ENCODE measurements at regions not wholly inside any gene's neighbourhood (a gene's known extent, or its start where the extent isn't known, plus 50 kb on each side); places are given as distances from the start of the nearest gene placed in this dataset.

- no peak for DNase-seq (ENCODE audit: extremely low spot score)
- no peak overlapping the region for H3K27ac ChIP-seq (replicated peaks in 1 of 4)
- no peak overlapping the region for H3K4me3 ChIP-seq
- no peaks in the 10 kb centered on the region for H3K9me3 ChIP-seq
- intact Hi-C loops (cut with DNase I): no loop called here
- H3K27me3 ChIP-seq: no peaks in the 10 kb centered on the region
- no peaks in the 10 kb centered on the region for H3K36me3 ChIP-seq
- TF ChIP-seq POLR2AphosphoS5 (IDR thresholded peaks at IDR 0.05) (no peak), POLR2A (IDR thresholded peaks at IDR 0.05; ENCODE audit: low read depth) (no peak), EP300 (IDR thresholded peaks at IDR 0.05) (no peak)
- peaks cover 0 to 3% (median 0%) of the 10 kb centered on the region in 4 donors for H3K4me1 ChIP-seq
Observed at GRCh38 chr9:107683566-107683965, 194.0 kb upstream of the KLF4 start.

DNA sequence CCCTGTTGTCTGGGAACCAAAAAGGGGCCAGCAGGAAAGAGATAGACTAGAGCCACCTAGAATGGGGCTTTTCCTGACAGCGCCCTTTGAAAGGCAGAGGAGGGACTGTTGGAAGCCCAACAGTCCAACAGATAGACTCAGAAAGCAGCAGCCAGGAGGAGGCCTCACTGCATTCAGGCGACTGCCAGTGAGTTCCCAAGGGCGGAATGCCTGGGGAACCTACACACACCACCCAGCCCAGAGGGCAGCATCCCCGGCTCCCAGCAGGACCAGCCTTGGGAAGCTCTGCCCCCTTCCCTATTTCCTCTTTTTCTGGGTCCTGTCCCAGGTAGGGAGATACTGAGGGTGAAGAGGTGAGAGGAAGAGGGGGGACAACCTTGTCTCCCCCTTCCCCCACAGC is 192.4 kb upstream of the KLF4 start:
- no peak for TF ChIP-seq POLR2A (IDR thresholded peaks at IDR 0.05; ENCODE audit: low read depth)
- TF ChIP-seq POLR2AphosphoS5 (IDR thresholded peaks at IDR 0.05): no peak
- TF ChIP-seq EP300 (IDR thresholded peaks at IDR 0.05): no peak
- TF ChIP-seq CTCF (IDR thresholded peaks at IDR 0.05): no peak
- Histone ChIP-seq H3K27ac (replicated peaks in 1 of 4) (no peak overlapping the region), H3K36me3 (no peaks in the 10 kb centered on the region), H3K9me3 (no peaks in the 10 kb centered on the region), H3K27me3 (no peaks in the 10 kb centered on the region), H3K4me3 (no peak overlapping the region), H3K4me1 (peaks cover 0 to 3% (median 0%) of the 10 kb centered on the region in 4 donors)
- intact Hi-C loops (cut with DNase I): no loop called here
- WGBS: 92% methylated on average over 4 of the region's 4 CpGs
- DNase-seq (ENCODE audit: extremely low spot score): no peak

DNA sequence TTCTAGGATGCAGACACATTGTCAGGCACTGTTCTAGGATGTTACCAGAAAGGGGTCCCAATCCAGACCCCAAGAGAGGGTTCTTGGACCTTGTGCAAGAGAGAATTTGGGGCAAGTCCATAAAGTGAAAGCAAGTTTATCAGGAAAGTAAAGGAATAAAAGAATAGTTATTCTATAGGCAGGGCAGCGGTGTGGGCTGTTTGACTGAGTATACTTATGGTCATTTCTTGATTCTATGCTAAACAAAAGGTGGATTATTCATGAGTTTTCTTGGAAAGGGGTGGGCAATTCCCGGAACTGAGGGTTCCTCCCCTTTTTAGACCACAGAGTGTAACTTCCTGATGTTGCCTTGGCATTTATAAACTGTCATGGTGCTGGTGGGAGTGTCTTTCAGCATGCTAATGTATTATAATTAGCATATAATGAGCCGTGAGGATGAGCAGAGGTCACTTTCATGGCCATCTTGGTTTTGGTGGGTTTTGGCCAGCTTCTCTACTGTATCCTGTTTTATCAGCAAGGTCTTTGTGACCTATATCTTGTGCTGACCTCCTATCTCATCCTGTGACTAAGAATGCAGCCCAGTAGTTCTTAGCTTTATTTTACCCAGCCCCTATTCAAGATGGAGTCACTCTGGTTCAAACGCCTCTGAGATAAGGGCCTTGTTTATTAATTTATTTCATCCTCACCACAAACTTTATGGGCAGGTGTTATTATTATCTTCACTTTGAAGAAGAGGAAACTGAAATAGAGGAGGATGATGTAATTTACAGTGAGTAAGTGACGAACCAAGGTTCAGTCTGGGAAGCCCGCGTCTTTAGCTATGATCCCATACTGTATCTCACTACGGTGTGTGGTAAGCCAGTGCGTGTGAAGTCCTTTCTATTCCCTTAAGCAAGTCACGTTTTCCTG is 186.0 kb upstream of the KLF4 start:
- TF ChIP-seq EP300 (IDR thresholded peaks at IDR 0.05): no peak
- no peak for TF ChIP-seq POLR2A (IDR thresholded peaks at IDR 0.05; ENCODE audit: low read depth)
- TF ChIP-seq CTCF (IDR thresholded peaks at IDR 0.05): no peak
- no peak for TF ChIP-seq POLR2AphosphoS5 (IDR thresholded peaks at IDR 0.05)
- H3K4me1 ChIP-seq: no peaks in the 10 kb centered on the region
- no peaks in the 10 kb centered on the region for H3K27me3 ChIP-seq
- 80% methylated on average over 10 of the region's 10 CpGs for WGBS
- intact Hi-C loops (cut with DNase I): no loop called here
- no peak for DNase-seq (ENCODE audit: extremely low spot score)
- no peaks in the 10 kb centered on the region for H3K9me3 ChIP-seq
- no peak overlapping the region for H3K4me3 ChIP-seq
- no peaks in the 10 kb centered on the region for H3K36me3 ChIP-seq
- no peak overlapping the region for H3K27ac ChIP-seq (replicated peaks in 1 of 4)

GRCh38 chr9:107674721-107675277 is 185.2 kb upstream of the KLF4 start:
- Histone ChIP-seq H3K9me3 (no peaks in the 10 kb centered on the region), H3K27me3 (no peaks in the 10 kb centered on the region), H3K27ac (replicated peaks in 1 of 4) (no peak overlapping the region), H3K4me3 (no peak overlapping the region), H3K4me1 (no peaks in the 10 kb centered on the region), H3K36me3 (no peaks in the 10 kb centered on the region)
- no peak for DNase-seq (ENCODE audit: extremely low spot score)
- 57% methylated on average over 5 of the region's 5 CpGs for WGBS
- TF ChIP-seq POLR2A (IDR thresholded peaks at IDR 0.05; ENCODE audit: low read depth) (no peak), CTCF (IDR thresholded peaks at IDR 0.05) (no peak), POLR2AphosphoS5 (IDR thresholded peaks at IDR 0.05) (peak; percentile 27 to 41), EP300 (IDR thresholded peaks at IDR 0.05) (no peak)
- intact Hi-C loops (cut with DNase I): no loop called here

DNA sequence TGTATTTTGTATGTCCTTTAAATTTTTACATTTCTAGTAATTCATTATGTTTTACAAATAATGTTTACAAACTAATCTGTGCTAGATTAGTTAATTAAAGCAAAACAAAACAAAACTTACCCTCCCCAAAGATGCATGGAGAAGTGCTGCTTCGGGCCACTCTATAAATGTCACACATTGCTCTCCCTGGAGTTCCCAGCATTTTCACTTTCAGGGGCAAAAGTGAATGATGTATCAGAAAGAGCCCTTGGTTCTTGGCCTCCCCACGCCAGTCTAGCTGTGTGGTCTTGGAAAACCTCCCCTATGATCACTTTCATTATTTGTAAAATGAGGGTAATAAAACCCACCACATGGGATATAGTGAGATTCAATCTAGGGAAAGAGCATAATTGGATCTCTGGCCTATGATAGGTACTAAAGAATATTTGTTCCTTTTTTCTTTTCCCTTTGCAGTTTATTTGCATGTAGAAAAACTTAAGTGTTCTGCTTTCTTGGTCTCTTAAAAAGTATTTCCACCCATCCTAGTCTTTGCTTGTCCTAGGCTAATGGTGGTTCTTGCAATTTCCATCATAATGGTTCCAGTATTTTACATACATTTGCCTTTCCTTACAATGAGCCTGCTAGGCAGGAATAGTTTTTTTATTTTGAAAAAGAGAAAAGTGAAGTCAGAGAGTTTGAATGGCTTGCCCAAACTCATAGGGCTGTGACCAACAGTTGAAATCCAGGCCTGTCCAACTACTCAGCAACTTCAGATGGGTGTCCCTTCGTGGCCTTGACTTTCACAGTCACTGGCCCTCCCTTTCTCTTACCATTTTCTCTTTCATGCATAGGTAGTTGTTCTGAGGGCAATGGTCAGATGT is 184.5 kb upstream of the KLF4 start:
- no peak overlapping the region for H3K4me3 ChIP-seq
- TF ChIP-seq POLR2AphosphoS5 (IDR thresholded peaks at IDR 0.05) (no peak), POLR2A (IDR thresholded peaks at IDR 0.05; ENCODE audit: low read depth) (no peak), CTCF (IDR thresholded peaks at IDR 0.05) (no peak), EP300 (IDR thresholded peaks at IDR 0.05) (no peak)
- H3K27me3 ChIP-seq: no peaks in the 10 kb centered on the region
- no peaks in the 10 kb centered on the region for H3K4me1 ChIP-seq
- no peak overlapping the region for H3K27ac ChIP-seq (replicated peaks in 1 of 4)
- intact Hi-C loops (cut with DNase I): no loop called here
- WGBS: 95% methylated on average over 3 of the region's 3 CpGs
- no peaks in the 10 kb centered on the region for H3K36me3 ChIP-seq
- no peaks in the 10 kb centered on the region for H3K9me3 ChIP-seq
- no peak for DNase-seq (ENCODE audit: extremely low spot score)
